Upper lobe of left lung (tissue), 6 donors: ENCODE measurements at regions not wholly inside any gene's neighbourhood (a gene's known extent, or its start where the extent isn't known, plus 50 kb on each side); places are given as distances from the start of the nearest gene placed in this dataset.

Source experiments
- ATAC-seq, 2 donors: fragments of 200-7000 bp; cut with Tn5 transposase; one replicate each; pipeline ENCODE4 v1.9.1; 2022; ENCODE audit warnings: mild to moderate bottlenecking in 2 of 2, moderate library complexity in 2 of 2; ENCODE audit not compliant: low FRiP score in 2 of 2
- DNase-seq, 2 donors: peaks; one replicate each; pipeline ENCODE4 v3.0.0-alpha.2; 2019 to 2020
- H3K27ac ChIP-seq, 4 donors: fragments of 200-600 bp; sonication (generic); one replicate each; pipeline ENCODE4 v1.5.1; 2016 to 2019
- H3K27me3 ChIP-seq, 4 donors: fragments of 200-600 bp; sonication (generic); one replicate each; pipeline ENCODE4 v1.5.1; 2017 to 2019
- H3K36me3 ChIP-seq, 4 donors: fragments of 200-600 bp; sonication (generic); one replicate each; pipeline ENCODE4 v1.5.1; 2016 to 2019
- H3K4me1 ChIP-seq, 4 donors: fragments of 200-600 bp; sonication (generic); one replicate each; pipeline ENCODE4 v1.5.1; 2018 to 2019
- H3K4me3 ChIP-seq, 4 donors: fragments of 200-600 bp; sonication (generic); one replicate each; pipeline ENCODE4 v1.5.1; 2017 to 2019; ENCODE audit warnings: mild to moderate bottlenecking in 2 of 4, moderate library complexity in 1 of 4
- H3K9me3 ChIP-seq, 4 donors: fragments of 200-600 bp; sonication (generic); one replicate each; pipeline ENCODE4 v1.5.1; 2018 to 2019
- CTCF ChIP-seq, 6 experiments: fragments of 450-650 bp in 4 of 6; fragments of 200-600 bp in 2 of 6; sonication (generic) in 2 of 6; IDR thresholded peaks; one replicate each; pipeline ENCODE4 v1.5.1; 2016 to 2019; ENCODE audit warnings: antibody characterized with exemption in 6 of 6
- EP300 ChIP-seq, 4 donors: sonication (generic); formaldehyde crosslinking; IDR thresholded peaks; one replicate each; pipeline ENCODE4 v1.5.1; 2017; ENCODE audit warnings: antibody characterized with exemption in 4 of 4, control low read depth in 2 of 4
- POLR2A ChIP-seq, 4 donors: fragments of 450-650 bp; IDR thresholded peaks; one replicate each; pipeline ENCODE4 v1.5.1; 2016 to 2017; ENCODE audit warnings: antibody characterized with exemption in 4 of 4, mild to moderate bottlenecking in 2 of 4
- POLR2AphosphoS5 ChIP-seq, 2 donors: sonication (generic); formaldehyde crosslinking; IDR thresholded peaks; one replicate each; pipeline ENCODE4 v1.5.1; 2017; ENCODE audit warnings: antibody characterized with exemption in 2 of 2
- WGBS, 2 donors: methylation state at CpG; one replicate each; pipeline ENCODE4 v1.1.5; 2017 to 2018; 5-methylcytosine and 5-hydroxymethylcytosine counted together
- donor health status: DM: no; HTN: no; CAD: no; lungs with moderate emphysema.
- donor health status: DM: no; HTN: yes; CAD: no; lungs with severe emphysema.

- Histone ChIP-seq H3K27ac (peak overlapping the region in 2 of 4 donors; percentile 27 to 30), H3K27me3 (no peaks in the 10 kb centered on the region), H3K36me3 (no peaks in the 10 kb centered on the region), H3K4me1 (peaks cover 6 to 21% (median 14%) of the 10 kb centered on the region in 4 donors), H3K4me3 (no peak overlapping the region), H3K9me3 (no peaks in the 10 kb centered on the region)
- ATAC-seq: no peak
- no peak for DNase-seq
- TF ChIP-seq POLR2A (IDR thresholded peaks at IDR 0.05) (no peak), CTCF (IDR thresholded peaks at IDR 0.05) (no peak), EP300 (IDR thresholded peaks at IDR 0.05) (no peak), POLR2AphosphoS5 (IDR thresholded peaks at IDR 0.05) (no peak)
- 73% methylated on average over 5 of the region's 5 CpGs for WGBS, 2 donors
Observed at GRCh38 chr3:102194001-102194400, 240.8 kb upstream of the ZPLD1 start.

- 75 to 76% methylated on average over 1 of the region's 1 CpG for WGBS, 2 donors
- Histone ChIP-seq H3K4me1 (peaks cover 6 to 21% (median 11%) of the 10 kb centered on the region in 4 donors), H3K9me3 (no peaks in the 10 kb centered on the region), H3K4me3 (no peak overlapping the region), H3K27ac (peak overlapping the region; percentile 43 to 67 (median 63)), H3K27me3 (no peaks in the 10 kb centered on the region), H3K36me3 (no peaks in the 10 kb centered on the region)
- ATAC-seq (no peak), DNase-seq (no peak)
- TF ChIP-seq EP300 (IDR thresholded peaks at IDR 0.05): no peak
- TF ChIP-seq POLR2AphosphoS5 (IDR thresholded peaks at IDR 0.05): no peak
- TF ChIP-seq CTCF (IDR thresholded peaks at IDR 0.05): no peak
Observed at GRCh38 chr3:102194760-102195159, 240.1 kb upstream of the ZPLD1 start.

GRCh38 chr3:102195198-102195948, 239.4 kb upstream of the ZPLD1 start:
- DNase-seq: peak in 1 of 2 donors; percentile 78
- H3K4me1 ChIP-seq: peaks cover 6 to 21% (median 11%) of the 10 kb centered on the region in 4 donors

GRCh38 chr3:102200126-102200525, 234.7 kb upstream of the ZPLD1 start:
- no peak overlapping the region for H3K4me3 ChIP-seq
- ATAC-seq (no peak), DNase-seq (no peak)
- no peaks in the 10 kb centered on the region for H3K9me3 ChIP-seq
- H3K4me1 ChIP-seq: peaks cover 0 to 7% (median 2%) of the 10 kb centered on the region in 4 donors
- no peaks in the 10 kb centered on the region for H3K36me3 ChIP-seq
- no peaks in the 10 kb centered on the region for H3K27me3 ChIP-seq
- no peak overlapping the region for H3K27ac ChIP-seq
- TF ChIP-seq POLR2A (IDR thresholded peaks at IDR 0.05) (no peak), POLR2AphosphoS5 (IDR thresholded peaks at IDR 0.05) (no peak), EP300 (IDR thresholded peaks at IDR 0.05) (no peak), CTCF (IDR thresholded peaks at IDR 0.05) (no peak)

More at GRCh38 chr3:102195198-102195948, 239.4 kb upstream of the ZPLD1 start:
- Histone ChIP-seq H3K4me3 (no peak overlapping the region), H3K9me3 (no peaks in the 10 kb centered on the region), H3K36me3 (no peaks in the 10 kb centered on the region), H3K27me3 (no peaks in the 10 kb centered on the region), H3K27ac (peak overlapping the region; percentile 43 to 67 (median 63))
- ATAC-seq: peak; percentile 60 to 89
- WGBS, 2 donors: 46 to 51% methylated on average over 5 of the region's 5 CpGs
- TF ChIP-seq POLR2A (IDR thresholded peaks at IDR 0.05): no peak
- peak in 2 of 4 donors; percentile 2 to 54 for TF ChIP-seq EP300 (IDR thresholded peaks at IDR 0.05)
- TF ChIP-seq CTCF (IDR thresholded peaks at IDR 0.05): no peak
- TF ChIP-seq POLR2AphosphoS5 (IDR thresholded peaks at IDR 0.05): peak; percentile 15 to 18

GRCh38 chr3:102200560-102200959, 234.3 kb upstream of the ZPLD1 start:
- Histone ChIP-seq H3K36me3 (no peaks in the 10 kb centered on the region), H3K9me3 (no peaks in the 10 kb centered on the region), H3K4me3 (no peak overlapping the region), H3K27ac (no peak overlapping the region), H3K4me1 (peaks cover 0 to 3% (median 0%) of the 10 kb centered on the region in 4 donors), H3K27me3 (no peaks in the 10 kb centered on the region)
- no peak for DNase-seq
- ATAC-seq: no peak
- TF ChIP-seq CTCF (IDR thresholded peaks at IDR 0.05) (no peak), POLR2AphosphoS5 (IDR thresholded peaks at IDR 0.05) (no peak), EP300 (IDR thresholded peaks at IDR 0.05) (no peak), POLR2A (IDR thresholded peaks at IDR 0.05) (no peak)
